HG02759 (cell line): ENCODE measurements at regions not wholly inside any gene's neighbourhood (a gene's known extent, or its start where the extent isn't known, plus 50 kb on each side); places are given as distances from the start of the nearest gene placed in this dataset.

ENCODE experiments used
- ATAC-seq: cut with Tn5 transposase; IDR thresholded peaks from one replicate; pipeline ENCODE4 v1.9.1; 2021; ENCODE audit warnings: mild to moderate bottlenecking, moderate library complexity; ENCODE audit not compliant: unreplicated experiment

DNA sequence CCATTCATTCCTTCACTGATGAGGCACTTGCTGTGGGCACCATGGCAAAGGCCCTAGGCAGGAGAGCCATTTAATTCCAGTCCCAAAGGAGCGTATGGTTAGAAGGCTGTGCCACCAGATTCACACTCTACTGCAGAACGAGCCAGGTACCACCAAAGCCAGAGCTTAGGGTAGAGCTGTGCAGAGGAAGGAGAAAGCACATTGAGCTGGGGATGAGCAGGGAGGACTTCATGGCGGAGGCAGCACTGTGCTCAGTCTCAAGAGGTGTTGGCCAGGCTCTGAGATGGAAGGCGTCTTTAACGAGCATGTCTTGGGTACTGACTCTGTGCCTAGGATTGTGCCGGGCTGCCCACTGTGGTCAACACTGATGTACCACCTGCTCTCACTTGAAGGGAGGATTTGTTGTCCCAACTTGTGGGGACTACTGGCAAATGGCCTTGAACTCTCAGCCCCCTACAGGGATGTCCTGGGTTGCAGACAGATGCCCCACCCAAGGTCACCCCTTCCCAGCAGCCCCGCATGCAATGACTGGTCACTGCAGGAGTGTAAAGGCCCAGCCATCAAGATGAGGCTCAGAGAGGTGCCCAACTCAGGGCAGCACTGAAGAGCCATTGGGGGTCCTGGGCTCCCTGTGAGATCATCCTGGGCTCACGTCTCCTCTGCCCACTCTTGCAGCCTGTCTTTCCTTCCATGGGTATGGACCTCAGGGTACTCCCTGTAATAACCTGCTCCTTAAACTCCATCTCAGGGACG lies 251.4 kb downstream of the GLI2 start:
- no peak for ATAC-seq

DNA sequence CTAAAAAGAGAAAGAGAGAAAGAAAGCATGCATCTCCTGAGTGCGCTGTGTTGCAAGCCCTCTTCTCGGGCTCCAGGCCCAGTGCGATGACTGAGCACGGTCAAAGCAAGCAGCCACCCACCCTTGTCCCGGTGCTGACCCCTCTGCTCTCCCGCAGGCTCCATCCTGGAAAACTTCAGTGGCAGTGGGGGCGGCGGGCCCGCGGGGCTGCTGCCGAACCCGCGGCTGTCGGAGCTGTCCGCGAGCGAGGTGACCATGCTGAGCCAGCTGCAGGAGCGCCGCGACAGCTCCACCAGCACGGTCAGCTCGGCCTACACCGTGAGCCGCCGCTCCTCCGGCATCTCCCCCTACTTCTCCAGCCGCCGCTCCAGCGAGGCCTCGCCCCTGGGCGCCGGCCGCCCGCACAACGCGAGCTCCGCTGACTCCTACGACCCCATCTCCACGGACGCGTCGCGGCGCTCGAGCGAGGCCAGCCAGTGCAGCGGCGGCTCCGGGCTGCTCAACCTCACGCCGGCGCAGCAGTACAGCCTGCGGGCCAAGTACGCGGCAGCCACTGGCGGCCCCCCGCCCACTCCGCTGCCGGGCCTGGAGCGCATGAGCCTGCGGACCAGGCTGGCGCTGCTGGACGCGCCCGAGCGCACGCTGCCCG lies 252.5 kb downstream of the GLI2 start:
- ATAC-seq = no peak

DNA sequence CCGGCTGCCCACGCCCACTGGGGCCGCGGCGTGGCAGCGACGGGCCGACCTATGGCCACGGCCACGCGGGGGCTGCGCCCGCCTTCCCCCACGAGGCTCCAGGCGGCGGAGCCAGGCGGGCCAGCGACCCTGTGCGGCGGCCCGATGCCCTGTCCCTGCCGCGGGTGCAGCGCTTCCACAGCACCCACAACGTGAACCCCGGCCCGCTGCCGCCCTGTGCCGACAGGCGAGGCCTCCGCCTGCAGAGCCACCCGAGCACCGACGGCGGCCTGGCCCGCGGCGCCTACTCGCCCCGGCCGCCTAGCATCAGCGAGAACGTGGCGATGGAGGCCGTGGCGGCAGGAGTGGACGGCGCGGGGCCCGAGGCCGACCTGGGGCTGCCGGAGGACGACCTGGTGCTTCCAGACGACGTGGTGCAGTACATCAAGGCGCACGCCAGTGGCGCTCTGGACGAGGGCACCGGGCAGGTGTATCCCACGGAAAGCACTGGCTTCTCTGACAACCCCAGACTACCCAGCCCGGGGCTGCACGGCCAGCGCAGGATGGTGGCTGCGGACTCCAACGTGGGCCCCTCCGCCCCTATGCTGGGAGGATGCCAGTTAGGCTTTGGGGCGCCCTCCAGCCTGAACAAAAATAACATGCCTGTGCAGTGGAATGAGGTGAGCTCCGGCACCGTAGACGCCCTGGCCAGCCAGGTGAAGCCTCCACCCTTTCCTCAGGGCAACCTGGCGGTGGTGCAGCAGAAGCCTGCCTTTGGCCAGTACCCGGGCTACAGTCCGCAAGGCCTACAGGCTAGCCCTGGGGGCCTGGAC lies 253.2 kb downstream of the GLI2 start:
- ATAC-seq = no peak

DNA sequence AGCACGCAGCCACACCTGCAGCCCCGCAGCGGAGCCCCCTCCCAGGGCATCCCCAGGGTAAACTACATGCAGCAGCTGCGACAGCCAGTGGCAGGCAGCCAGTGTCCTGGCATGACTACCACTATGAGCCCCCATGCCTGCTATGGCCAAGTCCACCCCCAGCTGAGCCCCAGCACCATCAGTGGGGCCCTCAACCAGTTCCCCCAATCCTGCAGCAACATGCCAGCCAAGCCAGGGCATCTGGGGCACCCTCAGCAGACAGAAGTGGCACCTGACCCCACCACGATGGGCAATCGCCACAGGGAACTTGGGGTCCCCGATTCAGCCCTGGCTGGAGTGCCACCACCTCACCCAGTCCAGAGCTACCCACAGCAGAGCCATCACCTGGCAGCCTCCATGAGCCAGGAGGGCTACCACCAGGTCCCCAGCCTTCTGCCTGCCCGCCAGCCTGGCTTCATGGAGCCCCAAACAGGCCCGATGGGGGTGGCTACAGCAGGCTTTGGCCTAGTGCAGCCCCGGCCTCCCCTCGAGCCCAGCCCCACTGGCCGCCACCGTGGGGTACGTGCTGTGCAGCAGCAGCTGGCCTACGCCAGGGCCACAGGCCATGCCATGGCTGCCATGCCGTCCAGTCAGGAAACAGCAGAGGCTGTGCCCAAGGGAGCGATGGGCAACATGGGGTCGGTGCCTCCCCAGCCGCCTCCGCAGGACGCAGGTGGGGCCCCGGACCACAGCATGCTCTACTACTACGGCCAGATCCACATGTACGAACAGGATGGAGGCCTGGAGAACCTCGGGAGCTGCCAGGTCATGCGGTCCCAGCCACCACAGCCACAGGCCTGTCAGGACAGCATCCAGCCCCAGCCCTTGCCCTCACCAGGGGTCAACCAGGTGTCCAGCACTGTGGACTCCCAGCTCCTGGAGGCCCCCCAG lies 254.1 kb downstream of the GLI2 start:
- ATAC-seq = no peak

DNA sequence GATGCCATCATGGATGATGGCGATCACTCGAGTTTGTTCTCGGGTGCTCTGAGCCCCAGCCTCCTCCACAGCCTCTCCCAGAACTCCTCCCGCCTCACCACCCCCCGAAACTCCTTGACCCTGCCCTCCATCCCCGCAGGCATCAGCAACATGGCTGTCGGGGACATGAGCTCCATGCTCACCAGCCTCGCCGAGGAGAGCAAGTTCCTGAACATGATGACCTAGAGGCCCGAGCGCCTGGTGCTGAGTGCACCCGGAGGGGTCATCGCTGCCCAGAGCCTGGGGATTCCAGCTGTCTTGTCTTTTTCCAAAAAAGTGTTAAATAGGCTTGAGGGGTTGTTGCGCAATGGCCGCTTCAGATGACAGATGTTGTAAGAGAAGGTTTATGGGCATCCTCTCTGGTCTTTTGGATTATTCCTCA lies 254.8 kb downstream of the GLI2 start:
- no peak for ATAC-seq

DNA sequence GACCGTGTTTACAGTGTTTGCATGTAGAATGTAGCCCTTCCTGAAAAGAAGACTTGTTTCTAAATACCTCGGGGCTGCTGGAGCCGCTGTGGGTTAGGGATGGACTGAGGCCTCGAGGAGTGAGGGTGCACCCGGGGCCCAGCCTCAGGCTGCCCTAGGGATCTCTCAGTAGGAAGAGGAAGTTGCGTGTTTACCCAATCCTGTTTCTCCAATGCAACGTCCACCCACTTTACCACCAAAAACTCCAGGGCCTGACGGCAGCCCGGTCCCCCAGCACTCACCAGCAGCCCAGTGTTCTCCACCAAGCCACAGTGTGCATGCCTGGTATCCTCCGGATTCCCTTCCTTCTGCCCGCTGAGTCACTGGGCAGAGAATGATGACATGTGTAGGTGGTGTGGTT lies 255.8 kb downstream of the GLI2 start:
- ATAC-seq = no peak

DNA sequence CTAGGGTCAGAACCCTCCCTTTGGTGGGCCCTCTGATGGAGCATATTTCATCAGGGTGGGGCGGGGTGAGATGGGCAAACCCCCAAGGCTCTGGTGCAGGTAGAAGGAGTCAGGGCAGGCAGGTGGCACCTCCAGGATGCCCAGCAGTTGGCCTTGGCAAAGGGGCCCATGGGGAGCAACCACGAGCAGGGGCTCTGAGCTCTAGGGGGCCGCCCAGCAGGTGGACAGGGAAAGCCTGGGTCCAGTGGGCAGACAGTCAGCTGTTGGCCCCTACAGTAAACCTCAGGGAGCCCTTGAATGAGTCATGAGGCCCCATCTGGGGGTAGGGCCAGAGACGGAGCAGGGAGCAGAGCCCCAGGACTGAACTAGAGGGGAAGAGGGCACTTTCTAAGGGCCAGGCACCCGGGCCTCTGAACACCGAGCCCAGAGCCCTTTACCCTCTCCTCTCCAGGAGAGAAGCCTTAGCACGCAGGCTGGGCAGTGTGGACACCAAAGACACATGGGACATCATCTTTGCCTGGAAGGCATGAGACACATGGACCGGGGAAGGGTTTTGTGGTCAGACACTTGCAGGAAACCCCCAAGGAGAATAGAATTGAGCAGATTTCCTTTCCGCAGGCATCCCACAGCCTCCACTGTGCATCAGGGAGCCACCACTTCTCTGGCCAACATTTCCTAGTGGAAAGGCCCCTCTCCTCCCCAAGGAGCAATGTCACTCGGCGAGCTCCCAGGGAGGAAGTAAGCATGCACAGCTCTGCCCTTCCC lies 257.3 kb downstream of the GLI2 start:
- no peak for ATAC-seq

DNA sequence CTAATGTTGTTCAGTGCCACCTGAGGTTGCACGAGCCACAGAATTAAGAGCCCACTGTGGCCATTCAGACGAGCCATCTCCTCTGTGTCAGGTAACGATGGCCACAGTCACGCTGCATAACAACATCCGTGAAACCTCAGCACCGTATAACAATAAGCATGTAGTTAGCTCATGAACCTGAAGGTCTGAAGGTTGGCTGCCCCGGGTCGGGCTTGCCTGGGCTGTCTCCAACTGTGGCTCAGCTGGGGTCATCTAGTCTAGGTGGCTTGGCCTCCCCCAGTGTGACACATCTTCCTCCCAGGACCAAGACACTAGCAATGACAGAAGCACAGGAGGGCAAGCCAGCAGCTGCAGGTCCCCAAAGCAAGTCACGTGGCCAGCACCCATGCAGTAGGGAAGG lies 258.0 kb downstream of the GLI2 start:
- ATAC-seq = no peak

DNA sequence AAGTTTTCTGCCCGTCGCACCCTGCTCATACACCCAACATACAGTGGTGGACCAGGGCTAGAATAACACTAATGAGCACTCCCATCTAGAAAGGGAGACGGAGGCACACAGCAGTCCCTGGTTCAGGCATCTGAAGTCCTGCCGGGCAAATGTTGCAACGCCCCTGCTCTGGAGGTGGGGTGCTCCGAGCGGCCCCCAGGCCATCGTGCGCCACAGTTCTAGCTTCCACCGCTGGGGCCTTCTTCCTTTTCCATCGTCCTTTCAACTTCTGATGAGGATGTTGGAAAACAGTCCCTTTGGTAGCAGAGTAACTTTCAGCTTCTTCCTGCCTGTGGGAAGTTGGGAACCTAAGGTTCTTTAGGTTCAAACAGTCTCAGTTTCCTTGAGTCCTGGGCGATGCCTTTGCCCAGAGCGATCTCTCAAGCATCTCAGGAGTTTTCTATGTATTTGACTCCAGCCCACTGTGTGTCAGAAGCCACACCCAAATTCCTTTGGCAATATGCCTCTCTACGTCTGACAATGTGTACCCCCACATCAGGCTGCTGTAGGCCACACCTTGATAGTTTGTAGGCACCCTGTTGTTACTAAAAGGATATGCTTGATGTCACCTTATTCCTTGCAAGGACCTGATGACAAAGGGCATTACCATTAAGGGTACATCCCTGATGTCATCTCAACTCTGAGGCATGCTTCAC lies 258.8 kb downstream of the GLI2 start:
- ATAC-seq = no peak

DNA sequence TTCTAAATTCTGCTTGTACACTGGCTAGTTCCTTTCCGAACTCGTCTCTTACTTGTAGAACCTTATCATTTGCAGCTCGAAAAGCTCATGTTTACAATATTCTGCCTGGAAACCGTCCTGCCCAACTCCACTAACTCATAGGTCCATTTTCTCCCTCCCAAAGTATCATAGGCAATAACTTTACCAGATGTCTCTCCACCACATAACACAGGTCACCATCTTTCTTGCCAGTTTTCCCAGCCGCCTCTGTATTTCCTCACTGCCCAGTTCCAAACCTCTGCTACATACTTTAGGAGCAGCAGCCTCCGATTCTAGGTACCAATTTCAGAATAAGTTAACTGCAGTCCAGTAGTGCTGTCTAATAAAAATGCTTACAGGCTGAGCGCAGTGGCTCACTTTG lies 259.5 kb downstream of the GLI2 start:
- ATAC-seq = no peak

DNA sequence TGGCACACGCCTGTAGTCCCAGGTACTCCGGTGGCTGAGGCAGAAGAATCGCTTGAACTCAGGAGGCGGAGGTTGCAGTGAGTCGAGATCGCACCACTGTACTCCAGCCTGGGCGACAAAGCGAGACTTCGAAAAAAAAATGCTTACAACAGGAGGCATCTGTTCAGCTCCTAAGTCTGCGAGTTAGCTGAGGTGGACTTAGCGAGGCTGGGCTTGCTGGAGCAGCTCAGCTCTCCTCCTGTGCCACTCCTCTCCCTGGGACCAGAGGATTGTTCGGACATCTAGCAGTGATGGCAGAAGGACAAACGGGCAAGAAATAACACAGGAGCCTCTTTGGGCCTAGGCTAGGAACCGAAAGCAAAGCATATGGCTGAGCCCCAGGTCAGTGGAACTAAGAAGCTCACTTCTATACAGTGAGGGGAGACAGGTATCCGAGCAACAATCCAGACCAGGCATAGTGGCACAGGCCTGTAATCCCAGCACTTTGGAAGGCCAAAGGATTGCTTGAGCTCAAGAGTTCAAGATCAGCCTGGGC lies 260.1 kb downstream of the GLI2 start:
- ATAC-seq = no peak

DNA sequence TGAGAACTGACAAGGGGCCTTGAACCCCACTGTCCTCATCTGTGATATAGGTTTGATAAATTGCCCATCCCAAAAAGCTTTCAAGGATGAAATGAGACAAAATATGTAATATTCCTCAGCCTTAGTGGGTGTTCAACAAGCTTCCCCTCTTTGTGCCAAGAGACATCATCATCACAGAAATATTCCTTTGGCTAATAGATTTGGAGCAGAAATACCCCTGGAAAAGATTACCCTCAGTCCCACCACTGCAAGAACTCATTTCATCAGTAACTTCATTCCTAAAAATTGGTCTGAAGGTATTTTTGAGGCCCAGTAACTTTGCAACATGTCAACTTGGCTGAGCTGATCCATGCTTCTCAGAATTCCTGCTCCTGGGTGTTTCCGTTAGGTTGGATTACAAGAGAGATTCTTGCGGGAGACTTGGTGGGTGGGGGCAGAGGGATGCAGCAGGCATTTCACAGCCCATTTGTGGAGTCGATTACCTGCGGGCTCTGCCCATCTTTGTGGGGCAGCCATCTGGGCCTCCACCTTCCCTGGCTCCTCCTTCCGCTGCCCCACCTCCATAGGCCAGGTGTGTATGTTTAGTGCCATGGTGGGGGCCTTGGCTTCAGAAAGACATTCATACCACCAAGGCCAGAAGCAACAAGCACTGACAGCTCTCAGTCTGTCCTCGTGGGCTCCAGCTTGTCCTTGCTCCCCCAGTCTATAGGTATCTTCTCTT lies 263.9 kb downstream of the GLI2 start:
- ATAC-seq = no peak

DNA sequence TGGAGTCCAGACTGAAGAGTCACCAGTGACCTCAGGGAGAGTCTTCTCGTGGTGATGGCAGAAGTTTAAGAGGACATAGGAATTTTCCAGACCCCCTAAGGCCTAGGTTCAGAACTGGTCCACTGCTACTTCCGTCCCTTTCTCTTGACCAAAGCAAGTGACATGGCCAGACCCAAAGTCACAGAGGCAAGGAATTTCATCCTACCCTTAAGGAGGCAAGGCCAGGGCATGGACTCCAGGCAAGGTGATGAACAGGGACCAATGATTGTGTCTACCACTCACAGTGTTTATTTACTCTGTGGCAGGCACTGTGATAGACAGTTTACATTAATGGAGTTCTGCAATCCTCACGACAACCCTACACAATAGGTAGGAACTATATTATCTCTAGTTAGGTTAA lies 265.1 kb downstream of the GLI2 start:
- no peak for ATAC-seq

DNA sequence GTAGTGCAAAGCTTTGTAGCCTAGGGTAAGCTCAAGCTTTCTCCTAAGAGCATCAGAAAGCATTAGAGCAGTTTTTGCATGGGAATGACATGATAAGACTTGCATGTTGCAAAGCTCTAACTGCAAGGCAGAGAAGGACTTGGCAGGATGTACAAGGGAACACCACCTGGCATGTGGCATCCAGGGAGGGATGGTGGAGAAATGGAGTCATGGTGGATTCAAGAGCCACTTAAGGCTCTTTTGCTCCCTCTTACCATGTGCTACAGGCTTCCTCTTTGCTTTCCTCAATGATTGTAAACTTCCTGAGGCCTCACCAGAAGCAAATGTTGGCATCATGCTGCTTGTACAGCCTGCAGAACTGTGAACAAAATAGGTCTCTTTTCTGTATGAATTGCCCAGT lies 266.0 kb downstream of the GLI2 start:
- no peak for ATAC-seq

DNA sequence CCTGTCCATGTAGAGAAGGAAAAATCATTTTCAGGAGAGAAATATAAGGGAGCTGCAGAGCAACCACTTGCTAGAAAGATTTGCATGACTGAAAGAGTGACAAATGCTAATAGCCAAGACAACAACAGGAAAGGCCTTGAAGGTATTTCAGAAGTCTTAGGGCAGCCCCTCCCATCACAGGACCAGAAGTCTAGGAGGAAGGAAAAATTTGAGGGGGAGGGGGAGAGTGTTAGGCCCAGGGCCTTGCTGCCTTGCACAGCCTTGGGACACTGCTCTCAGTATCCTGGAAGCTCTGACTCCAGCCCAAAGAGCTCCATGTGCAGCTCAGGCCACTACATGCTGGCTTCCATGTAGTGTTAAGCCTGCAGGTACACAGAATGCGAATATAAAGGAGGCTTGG lies 266.9 kb downstream of the GLI2 start:
- ATAC-seq = no peak

DNA sequence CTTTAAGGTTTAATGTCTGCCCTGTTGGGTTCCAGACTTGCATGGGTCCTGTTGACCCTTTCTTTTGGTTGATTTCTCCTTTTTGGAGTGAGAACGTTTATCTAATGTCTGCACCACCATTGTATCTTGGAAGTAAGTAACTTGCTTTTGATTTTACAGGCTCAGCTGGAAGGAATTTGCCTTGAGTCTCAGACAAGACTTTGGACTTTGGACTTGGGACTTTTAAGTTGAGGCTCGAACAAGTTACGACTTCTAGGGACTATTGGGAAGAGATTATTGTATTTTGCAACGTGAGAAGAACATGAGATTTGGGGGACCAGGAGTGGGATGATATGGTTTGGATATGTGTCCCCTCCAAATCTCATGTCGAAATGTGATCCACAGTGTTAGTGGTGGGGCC lies 267.7 kb downstream of the GLI2 start:
- no peak for ATAC-seq

DNA sequence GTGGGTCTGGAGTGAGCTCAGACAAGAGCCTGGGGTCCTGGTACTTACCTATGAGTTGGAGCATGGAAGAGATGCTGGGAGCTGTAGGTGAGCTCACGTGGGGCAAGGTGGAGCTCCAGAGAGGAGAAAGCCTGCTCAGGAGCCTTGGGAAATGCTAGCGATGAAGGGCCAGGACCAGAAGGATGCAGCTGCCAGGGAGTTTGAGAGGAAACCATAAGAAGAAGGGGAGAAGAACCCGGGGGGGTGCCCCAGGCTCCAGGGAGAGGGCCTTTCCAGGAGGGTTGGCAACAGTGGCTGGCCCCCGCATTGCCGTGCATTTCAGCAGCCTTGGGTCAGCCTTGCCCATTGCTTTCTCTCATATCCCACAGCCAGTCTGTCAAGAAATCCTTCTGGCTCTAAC lies 268.7 kb downstream of the GLI2 start:
- ATAC-seq = no peak

DNA sequence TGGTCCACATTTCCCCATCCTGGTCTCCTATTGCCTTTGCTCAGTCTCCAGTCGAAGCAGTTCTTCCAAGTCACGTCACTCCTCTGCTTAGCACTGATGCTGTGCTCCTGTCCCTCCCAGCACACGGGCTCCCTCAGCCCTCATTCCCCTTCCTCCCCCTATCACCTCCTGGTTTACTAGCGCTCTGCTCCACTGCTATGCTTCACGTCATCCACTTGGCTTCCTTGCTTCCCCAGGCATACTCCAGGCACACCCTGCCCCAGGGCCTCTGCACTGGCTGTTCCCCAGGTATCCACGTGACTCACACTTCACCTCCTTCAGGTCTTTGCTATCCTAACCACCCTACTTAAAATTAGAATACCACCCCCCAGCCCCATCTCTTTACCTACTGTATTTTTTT lies 269.3 kb downstream of the GLI2 start:
- ATAC-seq = no peak

DNA sequence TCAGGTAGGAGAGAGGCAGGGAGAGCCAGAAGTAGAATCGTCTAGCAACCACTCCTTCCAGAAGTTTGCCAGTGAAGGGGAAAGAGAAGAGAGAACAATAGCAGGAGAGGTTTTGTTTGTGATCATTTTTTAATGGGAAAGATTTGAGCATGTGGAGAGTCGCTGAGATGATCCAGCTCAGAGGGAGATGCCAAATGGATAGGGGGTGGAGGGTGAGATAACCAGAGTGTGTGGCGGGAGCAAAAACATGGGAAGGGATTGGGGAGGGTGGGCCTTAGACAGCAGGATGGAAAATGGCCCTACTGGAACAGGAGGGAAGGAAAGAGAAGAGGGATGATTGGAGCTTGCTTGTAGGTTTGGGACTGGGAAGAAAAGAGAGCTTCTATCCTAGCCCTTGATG lies 269.8 kb downstream of the GLI2 start:
- no peak for ATAC-seq
